ENCODE measurements at regions not wholly inside any gene's neighbourhood (a gene's known extent, or its start where the extent isn't known, plus 50 kb on each side); places are given as distances from the start of the nearest gene placed in this dataset.

DNA sequence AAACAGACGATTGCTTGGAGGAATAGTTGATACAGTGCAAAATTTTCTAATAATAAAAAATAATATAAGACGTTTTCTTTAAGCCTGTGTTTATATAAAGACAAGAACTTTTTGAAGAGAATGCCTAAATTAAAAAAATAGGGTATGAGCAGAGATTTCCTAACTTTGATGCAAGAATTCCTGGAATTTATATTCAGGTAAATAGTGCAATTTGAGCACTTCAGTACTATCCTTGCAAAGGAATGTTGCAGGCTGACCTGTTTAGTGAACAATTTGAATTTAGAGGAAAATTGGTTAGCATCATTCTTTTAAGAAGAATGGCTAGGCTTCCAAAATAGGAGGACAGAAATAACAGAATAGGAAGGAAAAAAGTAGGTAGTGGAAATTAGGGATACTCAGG is 1172.3 kb downstream of the HACE1 start:
- TF ChIP-seq CTCF (IDR thresholded peaks at IDR 0.05) (no peak), POLR2A (IDR thresholded peaks at IDR 0.05) (no peak), EP300 (IDR thresholded peaks at IDR 0.05) (no peak)

Measured in tibial nerve (tissue), 4 donors.